A549 (cell line): ENCODE measurements at regions not wholly inside any gene's neighbourhood (a gene's known extent, or its start where the extent isn't known, plus 50 kb on each side); places are given as distances from the start of the nearest gene placed in this dataset.

Experiments used
- ATAC-seq, 2 experiments: fragments of 200-7000 bp in 1 of 2; fragments of >200 bp in 1 of 2; cut with Nextera tagmentation in 1 of 2; cut with Tn5 transposase in 1 of 2; 3 replicates each; pipeline versions ENCODE4 v1.8.0 to v1.9.1; 2018 to 2020; ENCODE audit warnings: mild to moderate bottlenecking in 1 of 2, moderate library complexity in 1 of 2
- CTCF ChIA-PET: fragments of 300-600 bp; sonication (Branson Sonifier 250); formaldehyde crosslinking; extraction: SDS; loops from one replicate; lab custom pipeline; 2021; ENCODE audit warnings: antibody characterized with exemption, inconsistent platforms; lab: Yijun Ruan, JAX
- POLR2A ChIA-PET: fragments of 350-600 bp; formaldehyde crosslinking; extraction: SDS; loops from one replicate; lab custom pipeline; 2021; ENCODE audit warnings: antibody characterized with exemption, inconsistent platforms; lab: Yijun Ruan, JAX
- DNase-seq, 2 experiments: peaks; one replicate each; pipeline versions ENCODE4 v3.0.0 to v3.0.0-alpha.2; 2011 to 2016; ENCODE audit warnings: low read depth in 1 of 2, low spot score in 1 of 2
- FAIRE-seq: peaks from 2 replicates; lab custom pipeline; 2011; peaks lifted over from hg19 to GRCh38; lab: Jason Lieb, UNC
- H3K27ac ChIP-seq, 2 experiments: fragments of >200 bp; sonication (Bioruptor Twin); formaldehyde crosslinking; 3 replicates each; pipeline ENCODE4 v1.5.1; 2016 to 2017
- H3K4me1 ChIP-seq: fragments of >200 bp; sonication (Bioruptor Twin); formaldehyde crosslinking; 3 replicates; pipeline ENCODE4 v1.6.1; 2016
- H3K4me2 ChIP-seq: fragments of >200 bp; sonication (Bioruptor Twin); formaldehyde crosslinking; 3 replicates; pipeline ENCODE4 v1.6.1; 2016
- H3K4me3 ChIP-seq: fragments of >200 bp; sonication (Bioruptor Twin); formaldehyde crosslinking; 3 replicates; pipeline ENCODE4 v1.5.1; 2016
- H3K9me3 ChIP-seq: fragments of >200 bp; sonication (Bioruptor Twin); formaldehyde crosslinking; 3 replicates; pipeline ENCODE4 v1.6.1; 2016
- BHLHE40 ChIP-seq: IDR thresholded peaks from 2 replicates; pipeline ENCODE4 v1.6.1; 2012; ENCODE audit warnings: low read depth, low read length, inconsistent platforms
- CBX2 ChIP-seq: fragments of 200-600 bp; sonication (generic); IDR thresholded peaks from 2 replicates; pipeline ENCODE4 v1.6.1; 2016; ENCODE audit warnings: low read depth, mild to moderate bottlenecking, borderline replicate concordance
- CHD2 ChIP-seq: fragments of 150-350 bp; IDR thresholded peaks from 2 replicates; pipeline ENCODE4 v1.6.1; 2014; ENCODE audit warnings: low read length; ENCODE audit not compliant: partially characterized antibody
- ESRRA ChIP-seq: fragments of 150-350 bp; IDR thresholded peaks from 2 replicates; pipeline ENCODE4 v1.6.1; 2014; ENCODE audit warnings: mild to moderate bottlenecking, low read length, borderline replicate concordance
- FOSB ChIP-seq: fragments of 250-450 bp; sonication (Bioruptor Pico); IDR thresholded peaks from 2 replicates; pipeline ENCODE4 v1.5.0; 2020; ENCODE audit warnings: mild to moderate bottlenecking, moderate library complexity
- FOSL2 ChIP-seq, 2 experiments: fragments of 450-650 bp in 1 of 2; fragments of >200 bp in 1 of 2; sonication (Bioruptor Twin) in 1 of 2; formaldehyde crosslinking; IDR thresholded peaks; 2 replicates each; pipeline versions ENCODE4 v1.5.0 to v1.6.1; 2016 to 2020; ENCODE audit warnings: mild to moderate bottlenecking in 1 of 2, moderate library complexity in 1 of 2
- FOXS1 ChIP-seq: fragments of 250-450 bp; sonication (Bioruptor Pico); IDR thresholded peaks from 2 replicates; pipeline ENCODE4 v1.5.0; 2020; ENCODE audit warnings: mild to moderate bottlenecking, moderate library complexity
- HEYL ChIP-seq: fragments of 250-450 bp; sonication (Bioruptor Pico); IDR thresholded peaks from 2 replicates; pipeline ENCODE4 v1.8.0; 2021; ENCODE audit warnings: mild to moderate bottlenecking, moderate library complexity
- HOXB5 ChIP-seq: fragments of 250-450 bp; sonication (Bioruptor Pico); IDR thresholded peaks from 2 replicates; pipeline ENCODE4 v1.5.0; 2020; ENCODE audit warnings: mild to moderate bottlenecking, moderate library complexity
- JUN ChIP-seq, 2 experiments: fragments of >200 bp; sonication (Bioruptor Twin); formaldehyde crosslinking; IDR thresholded peaks; 2 replicates in 1 of 2; 3 replicates in 1 of 2; pipeline ENCODE4 v1.6.1; 2016 to 2017
- JUNB ChIP-seq: fragments of >200 bp; sonication (Bioruptor Twin); formaldehyde crosslinking; IDR thresholded peaks from 2 replicates; pipeline ENCODE4 v1.6.1; 2016
- KDM1A ChIP-seq: fragments of 200-600 bp; sonication (generic); IDR thresholded peaks from 2 replicates; pipeline ENCODE4 v1.6.1; 2016; ENCODE audit warnings: low read depth, mild to moderate bottlenecking
- NFE2L2 ChIP-seq: fragments of 150-350 bp; conservative IDR thresholded peaks from 2 replicates; pipeline ENCODE4 v1.6.1; 2014; ENCODE audit warnings: low read length
- RAD21 ChIP-seq, 2 experiments: fragments of >200 bp in 1 of 2; sonication (Bioruptor Twin) in 1 of 2; formaldehyde crosslinking in 1 of 2; IDR thresholded peaks in 1 of 2; conservative IDR thresholded peaks in 1 of 2; 2 replicates in 1 of 2; 3 replicates in 1 of 2; pipeline ENCODE4 v1.6.1; 2012 to 2018; ENCODE audit warnings: inconsistent platforms in 1 of 2
- RARB ChIP-seq: fragments of 250-450 bp; sonication (Bioruptor Pico); IDR thresholded peaks from 2 replicates; pipeline ENCODE4 v1.8.0; 2021; ENCODE audit warnings: mild to moderate bottlenecking, moderate library complexity
- RCOR1 ChIP-seq: fragments of 150-350 bp; IDR thresholded peaks from 2 replicates; pipeline ENCODE4 v1.6.1; 2014; ENCODE audit warnings: antibody characterized with exemption, low read length, low read depth
- SMC3 ChIP-seq: fragments of >200 bp; sonication (Bioruptor Twin); formaldehyde crosslinking; IDR thresholded peaks from 3 replicates; pipeline ENCODE4 v1.6.1; 2018; ENCODE audit warnings: inconsistent platforms
- TP53 ChIP-seq: fragments of 250-450 bp; sonication (Bioruptor Pico); IDR thresholded peaks from 2 replicates; pipeline ENCODE4 v1.5.0; 2021; ENCODE audit warnings: mild to moderate bottlenecking, moderate library complexity
- ZFP36 ChIP-seq: fragments of 450-650 bp; IDR thresholded peaks from 2 replicates; pipeline ENCODE4 v1.6.1; 2014; ENCODE audit warnings: borderline replicate concordance; ENCODE audit not compliant: partially characterized antibody
- WGBS: methylation state at CpG from one replicate; pipeline ENCODE4 v1.1.6; 2017; ENCODE audit errors: missing lambda C conversion rate; 5-methylcytosine and 5-hydroxymethylcytosine counted together
- TF ChIP-seq, protein P1 (sequence below): fragments of >200 bp; sonication (Bioruptor Twin); formaldehyde crosslinking; IDR thresholded peaks from 3 replicates; pipeline ENCODE4 v1.5.1; 2016
- TF ChIP-seq, protein P2 (sequence below): fragments of 450-650 bp; IDR thresholded peaks from 2 replicates; pipeline ENCODE4 v1.6.1; 2014; ENCODE audit warnings: antibody characterized with exemption
- TF ChIP-seq, protein P3 (sequence below): IDR thresholded peaks from 2 replicates; pipeline ENCODE4 v1.6.1; 2012
- TF ChIP-seq, protein P4 (sequence below): fragments of 250-450 bp; sonication (Bioruptor Pico); IDR thresholded peaks from 2 replicates; pipeline ENCODE4 v1.5.0; 2021; ENCODE audit warnings: mild to moderate bottlenecking, moderate library complexity, borderline replicate concordance
- TF ChIP-seq, protein P5 (sequence below): fragments of >200 bp; sonication (Bioruptor Twin); formaldehyde crosslinking; IDR thresholded peaks from 2 replicates; pipeline ENCODE4 v1.6.1; 2016
- TF ChIP-seq, protein P6 (sequence below): fragments of 200-600 bp; sonication (generic); IDR thresholded peaks from 2 replicates; pipeline ENCODE4 v1.6.1; 2016; ENCODE audit warnings: antibody characterized with exemption, mild to moderate bottlenecking, moderate library complexity
- TF ChIP-seq, protein P7 (sequence below): IDR thresholded peaks from 2 replicates; pipeline ENCODE4 v1.6.1; 2012

DNA sequence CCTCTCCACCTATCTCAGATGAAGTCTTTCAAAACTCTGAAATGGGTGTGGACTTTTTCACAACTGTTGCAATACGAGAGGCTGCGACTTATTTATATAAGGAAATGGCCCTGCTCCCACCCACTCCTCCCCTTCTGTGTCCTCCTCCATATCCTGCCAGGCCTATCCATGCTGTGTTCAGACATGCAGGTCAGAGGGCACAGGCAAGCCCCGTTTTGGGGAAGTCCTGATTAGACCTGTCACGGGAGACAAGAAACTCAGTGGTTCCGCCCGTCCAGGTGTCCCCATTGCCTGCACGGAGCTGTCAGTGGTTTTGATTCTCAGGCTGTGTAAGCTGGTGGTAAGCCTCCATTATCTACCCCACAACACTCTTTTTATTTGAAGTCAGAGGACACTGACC, 99.6 kb upstream of the MGAT5 start:
- TF ChIP-seq FOSL2 (IDR thresholded peaks at IDR 0.05) (no peak), FOSL2 (CRISPR knock-in tag; IDR thresholded peaks at IDR 0.05) (no peak), ESRRA (no peak), KDM1A (no peak)
- Histone ChIP-seq H3K4me3 (no peak overlapping the region), H3K27ac (no peak overlapping the region), H3K9me3 (no peaks in the 10 kb centered on the region), H3K4me2 (no peak overlapping the region), H3K4me1 (no peaks in the 10 kb centered on the region)
- ChIA-PET POLR2A (no interaction called here), CTCF (no interaction called here)
- 81% methylated on average over 7 of the region's 7 CpGs for WGBS
- ATAC-seq (no peak), DNase-seq (no peak), FAIRE-seq (no peak)

DNA sequence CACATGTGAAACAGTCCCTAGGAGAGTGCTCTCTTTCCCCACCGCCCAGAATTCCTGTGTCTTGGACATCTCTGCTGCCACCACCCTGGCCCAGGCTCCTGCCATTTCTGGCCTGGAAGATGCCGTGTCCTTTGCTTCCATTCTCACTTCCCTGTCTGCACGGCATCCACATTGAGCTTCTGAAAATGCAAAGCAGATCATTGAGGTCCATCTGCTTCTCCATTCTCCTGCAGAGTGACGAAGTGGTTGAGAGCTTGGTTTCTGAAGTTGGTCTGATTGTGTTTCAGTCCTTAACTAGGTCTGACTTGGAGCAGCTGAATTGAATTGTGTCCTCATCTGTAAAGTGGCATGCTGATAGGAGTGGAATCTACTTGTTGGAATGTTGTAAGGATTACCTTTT, 98.7 kb upstream of the MGAT5 start:
- H3K4me2 ChIP-seq, result no peak overlapping the region
- DNase-seq, result no peak
- TF ChIP-seq FOSB (CRISPR knock-in tag) (no peak), ZFP36 (no peak), BHLHE40 (no peak), CBX2 (no peak), FOXS1 (CRISPR knock-in tag) (no peak), JUN (IDR thresholded peaks at IDR 0.05) (no peak), TP53 (CRISPR knock-in tag) (no peak), RAD21 (conservative IDR thresholded peaks at IDR 0.05 in 1 of 2, IDR thresholded peaks at IDR 0.05 in 1 of 2) (no peak), SMC3 (no peak), HOXB5 (CRISPR knock-in tag) (no peak)
- TF ChIP-seq, protein P1, sequence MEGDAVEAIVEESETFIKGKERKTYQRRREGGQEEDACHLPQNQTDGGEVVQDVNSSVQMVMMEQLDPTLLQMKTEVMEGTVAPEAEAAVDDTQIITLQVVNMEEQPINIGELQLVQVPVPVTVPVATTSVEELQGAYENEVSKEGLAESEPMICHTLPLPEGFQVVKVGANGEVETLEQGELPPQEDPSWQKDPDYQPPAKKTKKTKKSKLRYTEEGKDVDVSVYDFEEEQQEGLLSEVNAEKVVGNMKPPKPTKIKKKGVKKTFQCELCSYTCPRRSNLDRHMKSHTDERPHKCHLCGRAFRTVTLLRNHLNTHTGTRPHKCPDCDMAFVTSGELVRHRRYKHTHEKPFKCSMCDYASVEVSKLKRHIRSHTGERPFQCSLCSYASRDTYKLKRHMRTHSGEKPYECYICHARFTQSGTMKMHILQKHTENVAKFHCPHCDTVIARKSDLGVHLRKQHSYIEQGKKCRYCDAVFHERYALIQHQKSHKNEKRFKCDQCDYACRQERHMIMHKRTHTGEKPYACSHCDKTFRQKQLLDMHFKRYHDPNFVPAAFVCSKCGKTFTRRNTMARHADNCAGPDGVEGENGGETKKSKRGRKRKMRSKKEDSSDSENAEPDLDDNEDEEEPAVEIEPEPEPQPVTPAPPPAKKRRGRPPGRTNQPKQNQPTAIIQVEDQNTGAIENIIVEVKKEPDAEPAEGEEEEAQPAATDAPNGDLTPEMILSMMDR, result no peak
- TF ChIP-seq, protein P2, sequence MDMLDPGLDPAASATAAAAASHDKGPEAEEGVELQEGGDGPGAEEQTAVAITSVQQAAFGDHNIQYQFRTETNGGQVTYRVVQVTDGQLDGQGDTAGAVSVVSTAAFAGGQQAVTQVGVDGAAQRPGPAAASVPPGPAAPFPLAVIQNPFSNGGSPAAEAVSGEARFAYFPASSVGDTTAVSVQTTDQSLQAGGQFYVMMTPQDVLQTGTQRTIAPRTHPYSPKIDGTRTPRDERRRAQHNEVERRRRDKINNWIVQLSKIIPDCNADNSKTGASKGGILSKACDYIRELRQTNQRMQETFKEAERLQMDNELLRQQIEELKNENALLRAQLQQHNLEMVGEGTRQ, result no peak
- 91% methylated on average over 4 of the region's 4 CpGs for WGBS
- H3K4me1 ChIP-seq, result no peaks in the 10 kb centered on the region
- CTCF ChIA-PET, result interaction anchor here (1.3 kb wide), 1 partner anchor 90 kb away, joined by 3 read pairs; no protein-coding TSS in a partner anchor
- FAIRE-seq, result no peak
- H3K4me3 ChIP-seq, result no peak overlapping the region
- no peaks in the 10 kb centered on the region for H3K9me3 ChIP-seq
- no peak overlapping the region for H3K27ac ChIP-seq
- no peak for ATAC-seq
- POLR2A ChIA-PET, result no interaction called here

DNA sequence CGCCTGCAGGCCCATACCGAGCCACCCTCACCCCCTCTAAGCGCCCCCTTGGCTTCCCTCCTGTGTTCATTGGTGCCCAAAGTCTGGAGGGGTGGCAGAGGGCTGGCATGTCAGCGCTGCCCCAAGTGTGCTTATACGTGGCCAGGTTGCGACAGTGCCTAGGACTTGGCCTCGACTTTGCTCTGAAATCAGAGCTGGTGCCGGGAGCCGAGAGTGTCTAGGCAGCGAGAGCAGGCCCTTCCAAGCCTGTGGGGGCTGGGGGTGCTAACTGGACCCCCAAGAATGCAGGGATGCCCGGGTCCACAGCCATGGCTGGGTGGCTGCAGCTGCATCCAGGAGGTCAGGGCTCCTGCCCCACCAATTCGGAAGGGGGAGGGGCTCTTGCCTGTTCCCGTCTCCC, 95.6 kb upstream of the MGAT5 start:
- ATAC-seq, result no peak
- ChIA-PET POLR2A (no interaction called here), CTCF (no interaction called here)
- 90% methylated on average over 10 of the region's 13 CpGs for WGBS
- H3K9me3 ChIP-seq, result no peaks in the 10 kb centered on the region
- no peak for FAIRE-seq
- H3K27ac ChIP-seq, result no peak overlapping the region
- no peak for DNase-seq
- no peak overlapping the region for H3K4me2 ChIP-seq
- H3K4me1 ChIP-seq, result no peaks in the 10 kb centered on the region
- no peak overlapping the region for H3K4me3 ChIP-seq
- no peak for TF ChIP-seq RCOR1
- TF ChIP-seq, protein P3, sequence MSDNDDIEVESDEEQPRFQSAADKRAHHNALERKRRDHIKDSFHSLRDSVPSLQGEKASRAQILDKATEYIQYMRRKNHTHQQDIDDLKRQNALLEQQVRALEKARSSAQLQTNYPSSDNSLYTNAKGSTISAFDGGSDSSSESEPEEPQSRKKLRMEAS, result no peak
- TF ChIP-seq HOXB5 (CRISPR knock-in tag), result no peak
- no peak for TF ChIP-seq HEYL (CRISPR knock-in tag)
- TF ChIP-seq, protein P4, sequence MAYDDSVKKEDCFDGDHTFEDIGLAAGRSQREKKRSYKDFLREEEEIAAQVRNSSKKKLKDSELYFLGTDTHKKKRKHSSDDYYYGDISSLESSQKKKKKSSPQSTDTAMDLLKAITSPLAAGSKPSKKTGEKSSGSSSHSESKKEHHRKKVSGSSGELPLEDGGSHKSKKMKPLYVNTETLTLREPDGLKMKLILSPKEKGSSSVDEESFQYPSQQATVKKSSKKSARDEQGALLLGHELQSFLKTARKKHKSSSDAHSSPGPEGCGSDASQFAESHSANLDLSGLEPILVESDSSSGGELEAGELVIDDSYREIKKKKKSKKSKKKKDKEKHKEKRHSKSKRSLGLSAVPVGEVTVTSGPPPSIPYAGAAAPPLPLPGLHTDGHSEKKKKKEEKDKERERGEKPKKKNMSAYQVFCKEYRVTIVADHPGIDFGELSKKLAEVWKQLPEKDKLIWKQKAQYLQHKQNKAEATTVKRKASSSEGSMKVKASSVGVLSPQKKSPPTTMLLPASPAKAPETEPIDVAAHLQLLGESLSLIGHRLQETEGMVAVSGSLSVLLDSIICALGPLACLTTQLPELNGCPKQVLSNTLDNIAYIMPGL (CRISPR knock-in tag), result no peak
- TF ChIP-seq RARB (CRISPR knock-in tag), result no peak
- TF ChIP-seq, protein P5, sequence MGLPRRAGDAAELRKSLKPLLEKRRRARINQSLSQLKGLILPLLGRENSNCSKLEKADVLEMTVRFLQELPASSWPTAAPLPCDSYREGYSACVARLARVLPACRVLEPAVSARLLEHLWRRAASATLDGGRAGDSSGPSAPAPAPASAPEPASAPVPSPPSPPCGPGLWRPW, result no peak
- TF ChIP-seq CHD2, result no peak
- TF ChIP-seq, protein P6, sequence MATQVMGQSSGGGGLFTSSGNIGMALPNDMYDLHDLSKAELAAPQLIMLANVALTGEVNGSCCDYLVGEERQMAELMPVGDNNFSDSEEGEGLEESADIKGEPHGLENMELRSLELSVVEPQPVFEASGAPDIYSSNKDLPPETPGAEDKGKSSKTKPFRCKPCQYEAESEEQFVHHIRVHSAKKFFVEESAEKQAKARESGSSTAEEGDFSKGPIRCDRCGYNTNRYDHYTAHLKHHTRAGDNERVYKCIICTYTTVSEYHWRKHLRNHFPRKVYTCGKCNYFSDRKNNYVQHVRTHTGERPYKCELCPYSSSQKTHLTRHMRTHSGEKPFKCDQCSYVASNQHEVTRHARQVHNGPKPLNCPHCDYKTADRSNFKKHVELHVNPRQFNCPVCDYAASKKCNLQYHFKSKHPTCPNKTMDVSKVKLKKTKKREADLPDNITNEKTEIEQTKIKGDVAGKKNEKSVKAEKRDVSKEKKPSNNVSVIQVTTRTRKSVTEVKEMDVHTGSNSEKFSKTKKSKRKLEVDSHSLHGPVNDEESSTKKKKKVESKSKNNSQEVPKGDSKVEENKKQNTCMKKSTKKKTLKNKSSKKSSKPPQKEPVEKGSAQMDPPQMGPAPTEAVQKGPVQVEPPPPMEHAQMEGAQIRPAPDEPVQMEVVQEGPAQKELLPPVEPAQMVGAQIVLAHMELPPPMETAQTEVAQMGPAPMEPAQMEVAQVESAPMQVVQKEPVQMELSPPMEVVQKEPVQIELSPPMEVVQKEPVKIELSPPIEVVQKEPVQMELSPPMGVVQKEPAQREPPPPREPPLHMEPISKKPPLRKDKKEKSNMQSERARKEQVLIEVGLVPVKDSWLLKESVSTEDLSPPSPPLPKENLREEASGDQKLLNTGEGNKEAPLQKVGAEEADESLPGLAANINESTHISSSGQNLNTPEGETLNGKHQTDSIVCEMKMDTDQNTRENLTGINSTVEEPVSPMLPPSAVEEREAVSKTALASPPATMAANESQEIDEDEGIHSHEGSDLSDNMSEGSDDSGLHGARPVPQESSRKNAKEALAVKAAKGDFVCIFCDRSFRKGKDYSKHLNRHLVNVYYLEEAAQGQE, result no peak
- TF ChIP-seq, protein P7, sequence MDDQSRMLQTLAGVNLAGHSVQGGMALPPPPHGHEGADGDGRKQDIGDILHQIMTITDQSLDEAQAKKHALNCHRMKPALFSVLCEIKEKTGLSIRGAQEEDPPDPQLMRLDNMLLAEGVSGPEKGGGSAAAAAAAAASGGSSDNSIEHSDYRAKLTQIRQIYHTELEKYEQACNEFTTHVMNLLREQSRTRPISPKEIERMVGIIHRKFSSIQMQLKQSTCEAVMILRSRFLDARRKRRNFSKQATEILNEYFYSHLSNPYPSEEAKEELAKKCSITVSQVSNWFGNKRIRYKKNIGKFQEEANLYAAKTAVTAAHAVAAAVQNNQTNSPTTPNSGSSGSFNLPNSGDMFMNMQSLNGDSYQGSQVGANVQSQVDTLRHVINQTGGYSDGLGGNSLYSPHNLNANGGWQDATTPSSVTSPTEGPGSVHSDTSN, result no peak
- TF ChIP-seq JUN (IDR thresholded peaks at IDR 0.05), result no peak
- no peak for TF ChIP-seq NFE2L2
- TF ChIP-seq JUNB, result no peak
